Large intestine (tissue), 3 donors: ENCODE measurements at regions not wholly inside any gene's neighbourhood (a gene's known extent, or its start where the extent isn't known, plus 50 kb on each side); places are given as distances from the start of the nearest gene placed in this dataset.
"Not testable (repeated sequence)": the region's sequence is repeated elsewhere in the genome, so short reads cannot be mapped to it uniquely, and the experiment has no call there.

Experiments
- DNase-seq, 2 donors: peaks; one replicate each; pipeline versions ENCODE4 v3.0.0 to v3.0.0-alpha.2; 2013
- H3K27ac ChIP-seq: one replicate; pipeline ENCODE4 v1.5.1; 2013; ENCODE audit warnings: low read length
- H3K27me3 ChIP-seq: 2 replicates; pipeline ENCODE4 v1.6.1; 2013; ENCODE audit warnings: low read length; ENCODE audit not compliant: control insufficient read depth, insufficient read depth
- H3K36me3 ChIP-seq: 2 replicates; pipeline ENCODE4 v1.6.1; 2013; ENCODE audit warnings: low read length; ENCODE audit not compliant: control insufficient read depth, insufficient read depth
- H3K4me1 ChIP-seq: one replicate; pipeline ENCODE4 v1.6.1; 2013; ENCODE audit warnings: low read length; ENCODE audit not compliant: control insufficient read depth, insufficient read depth
- H3K4me3 ChIP-seq: one replicate; pipeline ENCODE4 v1.5.1; 2013; ENCODE audit warnings: low read length
- H3K9me3 ChIP-seq: one replicate; pipeline ENCODE4 v1.6.1; 2013; ENCODE audit warnings: mild to moderate bottlenecking, low read depth, low read length, moderate library complexity; ENCODE audit not compliant: control insufficient read depth
- whole genome bisulfite sequencing: methylation state at CpG from one replicate; pipeline ENCODE4 v1.1.5; 2013; ENCODE audit warnings: low lambda C conversion rate; ENCODE audit not compliant: insufficient coverage; 5-methylcytosine and 5-hydroxymethylcytosine counted together

DNA sequence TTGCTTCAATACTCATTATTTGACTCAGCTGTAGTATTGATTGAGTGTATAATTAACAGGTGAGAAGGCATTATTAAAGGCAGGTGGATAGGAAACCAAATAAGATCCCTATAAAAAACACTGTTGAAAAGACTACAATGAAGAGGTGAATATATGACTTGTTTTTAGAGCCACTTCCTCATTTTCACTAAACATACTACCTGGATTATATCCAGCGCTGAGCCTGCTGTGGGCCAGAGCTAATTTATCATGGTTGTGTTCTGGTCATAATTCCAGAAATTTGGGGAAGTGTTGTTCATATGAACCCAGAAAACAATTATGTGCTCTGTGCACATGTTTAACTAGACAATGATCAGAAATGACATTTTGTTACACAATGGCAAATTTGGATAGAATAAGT, 235.3 kb upstream of the MME start:
- H3K36me3 ChIP-seq = no peaks in the 10 kb centered on the region

DNA sequence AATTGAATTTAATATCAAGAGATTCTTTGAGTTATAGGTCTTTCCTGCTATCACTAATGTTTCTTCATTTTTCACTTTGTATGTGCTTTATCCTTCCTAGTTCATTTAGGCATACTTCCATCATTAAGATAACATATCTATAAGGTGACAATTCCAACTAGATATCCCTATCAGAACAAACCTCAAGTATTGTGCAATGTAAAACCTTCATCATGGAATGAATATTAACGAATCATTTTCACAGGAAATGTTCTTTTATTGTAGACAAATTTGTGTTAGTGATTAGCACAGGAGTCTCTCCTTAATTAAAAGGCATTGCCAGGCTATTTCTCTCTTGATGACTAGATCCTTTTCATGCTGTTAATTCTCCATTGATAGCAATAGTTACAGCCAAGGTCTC, 236.5 kb upstream of the MME start:
- H3K9me3 ChIP-seq = no peaks in the 10 kb centered on the region
- no peaks in the 10 kb centered on the region for H3K4me1 ChIP-seq
- no peak overlapping the region for H3K4me3 ChIP-seq
- no peak overlapping the region for H3K27ac ChIP-seq
- no peak for DNase-seq
- WGBS = 0% methylated on average over 1 of the region's 1 CpG
- H3K27me3 ChIP-seq = no peaks in the 10 kb centered on the region
- no peaks in the 10 kb centered on the region for H3K36me3 ChIP-seq

More for the DNA sequence above, 235.3 kb upstream of the MME start:
- no CpG with 5 or more reads among the region's 1 CpG for WGBS
- H3K27me3 ChIP-seq = no peaks in the 10 kb centered on the region
- no peaks in the 10 kb centered on the region for H3K4me1 ChIP-seq
- no peak overlapping the region for H3K4me3 ChIP-seq
- H3K27ac ChIP-seq = no peak overlapping the region
- no peaks in the 10 kb centered on the region for H3K9me3 ChIP-seq
- DNase-seq = no peak

DNA sequence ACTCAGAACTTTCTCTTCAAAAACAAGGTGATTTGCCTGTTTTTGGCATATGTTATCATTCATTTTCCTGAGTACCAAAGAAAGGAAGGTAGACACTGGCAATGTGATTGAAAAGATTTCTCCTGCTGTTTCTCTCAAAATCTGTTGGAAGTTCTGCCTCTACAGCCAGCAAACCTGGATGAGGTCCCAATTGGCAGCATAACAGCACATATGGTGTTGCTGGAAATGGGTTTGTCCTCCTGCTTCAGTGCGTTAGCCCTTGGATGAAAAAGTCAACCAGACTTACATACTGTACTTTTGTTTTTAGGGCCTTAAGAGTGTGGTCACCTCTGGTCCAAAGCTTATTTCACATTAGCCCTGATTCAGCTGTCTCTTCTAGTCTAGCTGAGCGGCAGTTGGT, 237.6 kb upstream of the MME start:
- H3K4me3 ChIP-seq = no peak overlapping the region
- no CpG with 5 or more reads among the region's 2 CpGs for WGBS
- no peak overlapping the region for H3K27ac ChIP-seq
- no peaks in the 10 kb centered on the region for H3K27me3 ChIP-seq
- H3K9me3 ChIP-seq = no peaks in the 10 kb centered on the region
- H3K36me3 ChIP-seq = no peaks in the 10 kb centered on the region
- no peaks in the 10 kb centered on the region for H3K4me1 ChIP-seq
- no peak for DNase-seq

DNA sequence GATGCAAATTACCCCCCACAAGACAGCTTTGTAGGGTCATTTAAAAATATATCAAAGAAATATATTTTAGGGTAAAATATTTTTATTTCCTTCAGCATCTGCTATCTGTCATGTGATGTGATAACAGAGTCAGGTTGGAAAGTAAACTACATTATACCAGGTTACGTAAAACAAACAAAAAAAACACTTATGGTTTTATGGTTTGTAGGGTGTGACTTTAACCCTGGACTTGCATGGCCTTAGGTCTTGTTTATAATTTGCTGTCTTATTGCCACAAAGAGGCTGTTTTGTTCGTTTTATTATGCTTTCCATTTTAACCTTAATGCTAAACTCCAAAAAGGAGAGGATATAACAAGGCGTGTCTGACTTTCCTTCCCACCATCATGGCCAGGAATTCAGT, 244.5 kb upstream of the MME start:
- peak; percentile 13 to 74 for DNase-seq
- 33% methylated on average over 1 of the region's 3 CpGs for WGBS
- peak overlapping the region; percentile 6 for H3K27ac ChIP-seq
- H3K9me3 ChIP-seq = no peaks in the 10 kb centered on the region
- H3K36me3 ChIP-seq = no peaks in the 10 kb centered on the region
- peaks cover 5% of the 10 kb centered on the region for H3K4me1 ChIP-seq
- H3K27me3 ChIP-seq = no peaks in the 10 kb centered on the region
- no peak overlapping the region for H3K4me3 ChIP-seq

DNA sequence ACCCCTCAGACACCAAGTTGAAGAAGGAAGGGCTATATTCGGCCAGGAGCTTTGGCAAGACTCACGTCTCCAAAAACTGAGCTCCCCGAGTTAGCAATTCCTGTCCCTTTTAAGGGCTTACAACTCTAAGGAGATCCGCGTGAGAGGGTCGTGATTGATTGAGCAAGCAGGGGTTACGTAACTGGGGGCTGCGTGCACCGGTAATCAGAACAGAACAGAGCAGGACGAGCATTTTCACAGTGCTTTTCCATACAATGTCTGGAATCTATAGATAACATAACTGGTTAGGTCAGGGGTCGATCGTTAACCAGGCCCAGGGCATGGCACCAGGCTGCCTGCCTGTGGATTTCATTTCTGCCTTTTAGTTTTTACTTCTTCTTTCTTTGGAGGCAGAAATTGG, 245.3 kb upstream of the MME start:
- WGBS = no CpG with 5 or more reads among the region's 12 CpGs
- H3K27ac ChIP-seq = not testable (repeated sequence)

DNA sequence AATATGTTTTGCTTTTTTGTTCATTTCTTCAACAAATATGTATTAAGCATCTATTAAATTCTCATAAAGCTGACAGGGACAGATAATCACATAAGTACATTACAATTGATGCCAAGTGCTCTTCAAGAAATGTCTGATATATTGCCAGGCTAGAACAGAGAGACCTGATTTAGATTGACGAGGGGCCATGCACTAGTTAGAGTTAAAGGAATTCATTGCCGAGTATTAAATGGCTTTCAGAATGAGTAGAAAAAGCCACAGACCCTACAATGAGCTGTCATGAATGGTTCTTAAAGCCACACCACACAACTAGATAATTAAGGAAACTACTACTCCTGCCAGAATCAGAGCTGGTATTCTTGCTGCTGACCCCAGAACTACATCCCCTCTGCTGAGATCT, 250.2 kb upstream of the MME start:
- H3K9me3 ChIP-seq = no peaks in the 10 kb centered on the region
- no peaks in the 10 kb centered on the region for H3K27me3 ChIP-seq
- no peak for DNase-seq
- no peak overlapping the region for H3K27ac ChIP-seq
- WGBS = no CpG with 5 or more reads among the region's 2 CpGs
- no peak overlapping the region for H3K4me3 ChIP-seq
- H3K4me1 ChIP-seq = no peaks in the 10 kb centered on the region
- no peaks in the 10 kb centered on the region for H3K36me3 ChIP-seq

More for the DNA sequence above, 245.3 kb upstream of the MME start:
- not testable (repeated sequence) for DNase-seq, H3K4me1 ChIP-seq, H3K27me3 ChIP-seq, H3K4me3 ChIP-seq, H3K36me3 ChIP-seq, H3K9me3 ChIP-seq

DNA sequence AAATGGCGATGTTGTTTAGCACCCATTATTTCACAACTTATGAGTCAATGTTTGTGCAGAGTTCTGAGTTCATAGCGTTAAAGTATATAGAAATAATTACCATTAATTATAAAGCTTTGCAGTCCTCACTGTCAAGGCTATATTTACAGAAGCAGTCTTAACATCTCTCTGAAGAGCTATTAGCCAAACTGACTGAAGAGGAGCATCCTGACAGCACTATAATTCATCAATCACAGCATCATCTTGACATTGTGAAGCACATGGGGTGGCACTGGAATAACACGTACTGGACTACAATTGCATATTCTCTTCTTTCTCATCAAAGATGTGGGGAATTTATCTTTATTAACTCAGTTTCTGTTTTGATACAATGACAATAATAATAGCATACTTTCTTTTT, 260.6 kb upstream of the MME start:
- Histone ChIP-seq H3K9me3 (no peaks in the 10 kb centered on the region), H3K27ac (no peak overlapping the region), H3K36me3 (no peaks in the 10 kb centered on the region), H3K4me3 (no peak overlapping the region), H3K27me3 (no peaks in the 10 kb centered on the region), H3K4me1 (no peaks in the 10 kb centered on the region)
- DNase-seq = no peak
- 100% methylated on average over 1 of the region's 3 CpGs for WGBS

DNA sequence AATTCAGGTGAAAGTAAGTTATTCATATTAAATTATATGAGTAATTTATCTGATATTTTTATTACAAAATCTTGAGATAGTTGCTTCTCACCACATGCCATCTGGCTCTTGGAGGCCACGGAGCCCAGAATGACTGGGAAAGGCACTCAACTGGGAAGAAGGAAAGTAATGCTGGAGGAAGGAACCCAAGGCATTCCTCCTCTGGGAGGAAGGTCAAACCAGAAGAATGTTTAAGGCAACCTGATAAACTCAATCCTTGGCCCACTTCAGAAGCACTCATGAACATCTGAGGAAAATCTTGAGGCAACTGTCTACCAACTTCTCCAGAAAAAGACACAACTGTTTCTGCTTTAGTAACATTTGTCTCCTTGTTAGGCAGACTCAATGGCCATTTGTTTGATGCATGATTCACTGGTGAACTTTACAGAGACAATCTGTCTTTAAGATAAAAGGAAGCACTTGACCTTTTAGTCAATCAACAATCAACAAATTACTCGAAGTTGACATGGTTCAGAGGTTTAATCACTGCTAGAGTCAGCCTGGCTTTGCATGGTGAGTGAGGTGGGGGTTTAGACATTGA, 261.4 kb upstream of the MME start:
- no peak overlapping the region for H3K27ac ChIP-seq
- H3K36me3 ChIP-seq = no peaks in the 10 kb centered on the region
- no CpG with 5 or more reads among the region's 2 CpGs for WGBS
- H3K4me1 ChIP-seq = no peaks in the 10 kb centered on the region
- H3K27me3 ChIP-seq = no peaks in the 10 kb centered on the region
- H3K9me3 ChIP-seq = no peaks in the 10 kb centered on the region
- no peak for DNase-seq
- H3K4me3 ChIP-seq = no peak overlapping the region

DNA sequence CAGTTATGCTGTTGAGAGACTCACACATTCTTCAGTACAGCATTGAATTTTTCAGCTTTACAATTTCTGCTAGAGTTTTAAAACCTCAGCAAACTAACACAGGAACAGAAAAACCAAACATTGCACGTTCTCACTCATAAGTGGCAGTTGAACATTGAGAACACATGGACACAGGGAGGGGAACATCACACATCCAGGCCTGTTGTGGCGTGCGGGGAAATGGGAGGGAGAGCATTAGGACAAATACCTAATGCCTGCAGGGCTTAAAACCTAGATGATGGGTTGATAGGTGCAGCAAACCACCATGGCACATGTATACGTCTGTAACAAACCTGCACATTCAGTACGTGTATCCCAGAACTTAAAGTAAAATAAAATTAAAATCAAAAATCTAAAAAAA, 270.1 kb upstream of the MME start:
- not testable (repeated sequence) for H3K4me1 ChIP-seq, H3K9me3 ChIP-seq, H3K36me3 ChIP-seq, H3K27me3 ChIP-seq, H3K4me3 ChIP-seq, H3K27ac ChIP-seq, DNase-seq
- WGBS = no CpG with 5 or more reads among the region's 5 CpGs

DNA sequence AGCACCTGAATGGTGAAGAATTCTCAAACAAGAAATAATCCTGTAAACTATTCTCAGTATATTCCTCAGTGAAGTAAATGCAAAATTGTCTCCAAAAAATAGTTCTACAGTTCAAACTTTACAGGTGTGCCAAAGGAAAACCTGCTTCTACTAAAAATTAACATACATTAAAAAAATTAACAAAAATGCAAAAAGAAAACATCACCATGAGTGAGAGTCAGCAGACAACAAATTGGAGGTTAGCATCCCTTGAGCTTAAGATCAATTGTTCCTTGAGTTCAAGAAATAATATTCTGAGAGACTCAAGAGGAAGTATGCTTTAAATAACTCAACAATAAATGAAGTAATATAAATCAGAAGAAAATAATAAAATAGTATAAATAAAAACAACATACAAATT, 278.4 kb upstream of the MME start:
- Histone ChIP-seq H3K27ac (no peak overlapping the region), H3K36me3 (no peaks in the 10 kb centered on the region), H3K4me1 (no peaks in the 10 kb centered on the region), H3K27me3 (no peaks in the 10 kb centered on the region), H3K4me3 (no peak overlapping the region), H3K9me3 (no peaks in the 10 kb centered on the region)
- no peak for DNase-seq

DNA sequence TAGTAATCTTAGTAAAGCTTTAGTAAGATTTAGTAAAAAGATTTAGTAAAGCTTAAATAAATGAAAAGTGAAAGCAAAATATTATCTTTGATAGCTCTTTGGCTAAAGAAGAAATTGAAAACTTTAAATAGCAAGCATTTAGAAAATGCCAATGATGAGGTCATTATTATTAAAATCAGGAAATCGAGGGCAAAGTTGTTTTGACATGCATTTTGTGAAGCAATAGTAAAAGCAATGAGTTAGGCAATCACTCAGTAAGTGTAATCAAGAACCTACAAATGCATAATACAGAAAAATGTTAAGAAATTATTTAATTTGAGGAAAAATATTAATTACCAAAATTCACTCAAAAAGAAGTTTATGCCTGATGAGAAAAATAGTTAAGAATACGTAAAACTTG, 280.3 kb upstream of the MME start:
- H3K27me3 ChIP-seq = no peaks in the 10 kb centered on the region
- no peak overlapping the region for H3K4me3 ChIP-seq
- 100% methylated on average over 1 of the region's 2 CpGs for WGBS
- no peak for DNase-seq
- H3K36me3 ChIP-seq = no peaks in the 10 kb centered on the region
- no peak overlapping the region for H3K27ac ChIP-seq
- no peaks in the 10 kb centered on the region for H3K9me3 ChIP-seq
- no peaks in the 10 kb centered on the region for H3K4me1 ChIP-seq
